ENCODE measurements at regions not wholly inside any gene's neighbourhood (a gene's known extent, or its start where the extent isn't known, plus 50 kb on each side); places are given as distances from the start of the nearest gene placed in this dataset.

DNA sequence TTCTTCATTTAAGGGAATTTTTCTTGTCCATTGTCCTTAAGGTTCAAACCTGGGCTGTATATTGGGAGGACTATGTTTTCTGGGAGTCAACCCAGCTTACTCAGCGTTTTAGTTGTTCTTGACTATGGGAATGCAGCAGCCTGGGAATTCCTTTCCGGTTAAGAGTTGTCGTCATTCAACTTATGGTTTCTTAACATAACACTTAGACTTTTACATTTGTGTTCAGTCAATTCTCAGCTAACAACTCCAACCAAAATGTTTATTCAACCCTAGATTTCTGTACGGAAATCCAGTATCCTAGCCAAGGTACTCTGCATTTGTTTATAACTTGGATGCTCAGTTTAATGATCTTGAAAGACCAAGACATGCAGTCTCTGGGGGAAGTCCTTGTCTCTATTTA is 960.9 kb downstream of the CBLN2 start:
- TF ChIP-seq ZNF75D (CRISPR knock-in tag; IDR thresholded peaks at IDR 0.05; ENCODE audit: borderline replicate concordance) (no peak), MED13 (CRISPR knock-in tag; IDR thresholded peaks at IDR 0.05) (no peak), ZNF205 (CRISPR knock-in tag; IDR thresholded peaks at IDR 0.05) (no peak), RFX1 (IDR thresholded peaks at IDR 0.05) (no peak), KLF16 (CRISPR knock-in tag; IDR thresholded peaks at IDR 0.05) (no peak), ZNF337 (CRISPR knock-in tag; IDR thresholded peaks at IDR 0.05; ENCODE audit: borderline replicate concordance, low read depth) (no peak), ZNF3 (CRISPR knock-in tag; IDR thresholded peaks at IDR 0.05) (no peak), NCOR1 (IDR thresholded peaks at IDR 0.05; ENCODE audit: borderline replicate concordance, low read length) (no peak), FOXK2 (IDR thresholded peaks at IDR 0.05) (no peak), ETV5 (CRISPR knock-in tag; IDR thresholded peaks at IDR 0.05; ENCODE audit: borderline replicate concordance) (no peak), E2F1 (CRISPR knock-in tag; IDR thresholded peaks at IDR 0.05) (no peak), RAD21 (CRISPR knock-in tag; IDR thresholded peaks at IDR 0.05) (no peak), ZFX (CRISPR knock-in tag; IDR thresholded peaks at IDR 0.05; ENCODE audit: low read depth) (no peak)
- TF ChIP-seq, protein P1, sequence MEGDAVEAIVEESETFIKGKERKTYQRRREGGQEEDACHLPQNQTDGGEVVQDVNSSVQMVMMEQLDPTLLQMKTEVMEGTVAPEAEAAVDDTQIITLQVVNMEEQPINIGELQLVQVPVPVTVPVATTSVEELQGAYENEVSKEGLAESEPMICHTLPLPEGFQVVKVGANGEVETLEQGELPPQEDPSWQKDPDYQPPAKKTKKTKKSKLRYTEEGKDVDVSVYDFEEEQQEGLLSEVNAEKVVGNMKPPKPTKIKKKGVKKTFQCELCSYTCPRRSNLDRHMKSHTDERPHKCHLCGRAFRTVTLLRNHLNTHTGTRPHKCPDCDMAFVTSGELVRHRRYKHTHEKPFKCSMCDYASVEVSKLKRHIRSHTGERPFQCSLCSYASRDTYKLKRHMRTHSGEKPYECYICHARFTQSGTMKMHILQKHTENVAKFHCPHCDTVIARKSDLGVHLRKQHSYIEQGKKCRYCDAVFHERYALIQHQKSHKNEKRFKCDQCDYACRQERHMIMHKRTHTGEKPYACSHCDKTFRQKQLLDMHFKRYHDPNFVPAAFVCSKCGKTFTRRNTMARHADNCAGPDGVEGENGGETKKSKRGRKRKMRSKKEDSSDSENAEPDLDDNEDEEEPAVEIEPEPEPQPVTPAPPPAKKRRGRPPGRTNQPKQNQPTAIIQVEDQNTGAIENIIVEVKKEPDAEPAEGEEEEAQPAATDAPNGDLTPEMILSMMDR (CRISPR knock-in tag; IDR thresholded peaks at IDR 0.05), result no peak

All from HepG2 (cell line).